OCI-LY1 (cell line): ENCODE measurements at regions not wholly inside any gene's neighbourhood (a gene's known extent, or its start where the extent isn't known, plus 50 kb on each side); places are given as distances from the start of the nearest gene placed in this dataset.

Source experiments
- H2AFZ ChIP-seq: fragments of 200-600 bp; sonication (generic), shearing (Covaris generic); 2 replicates; pipeline ENCODE4 v1.6.0; 2014; ENCODE audit warnings: antibody characterized with exemption, mild to moderate bottlenecking, low read length
- H3F3A ChIP-seq: fragments of 200-600 bp; sonication (generic), shearing (Covaris generic); 2 replicates; pipeline ENCODE4 v1.6.0; 2014; ENCODE audit warnings: mild to moderate bottlenecking, antibody characterized with exemption, low read length, moderate library complexity; ENCODE audit not compliant: insufficient read depth
- H3K27ac ChIP-seq: fragments of 200-600 bp; sonication (generic); 2 replicates; pipeline ENCODE4 v1.5.1; 2014; ENCODE audit warnings: low read length, mixed run types, mild to moderate bottlenecking, low read depth; ENCODE audit not compliant: poor library complexity, severe bottlenecking
- H3K27me3 ChIP-seq: fragments of 200-600 bp; sonication (generic); 2 replicates; pipeline ENCODE4 v1.6.0; 2014; ENCODE audit warnings: antibody characterized with exemption, mild to moderate bottlenecking, low read length, moderate library complexity; ENCODE audit not compliant: insufficient read depth
- H3K36me3 ChIP-seq: fragments of 200-600 bp; sonication (generic); 2 replicates; pipeline ENCODE4 v1.6.1; 2014; ENCODE audit warnings: mild to moderate bottlenecking, antibody characterized with exemption, low read length, moderate library complexity, mixed read lengths; ENCODE audit not compliant: insufficient read depth
- H3K4me1 ChIP-seq: fragments of 200-600 bp; sonication (generic); 2 replicates; pipeline ENCODE4 v1.5.1; 2014; ENCODE audit warnings: mild to moderate bottlenecking, low read length, moderate library complexity; ENCODE audit not compliant: insufficient read depth, severe bottlenecking
- H3K4me2 ChIP-seq: fragments of 200-600 bp; sonication (generic), shearing (Covaris generic); 2 replicates; pipeline ENCODE4 v1.6.1; 2014; ENCODE audit warnings: low read length
- H3K4me3 ChIP-seq: fragments of 200-600 bp; sonication (generic); 2 replicates; pipeline ENCODE4 v1.5.1; 2014; ENCODE audit warnings: low read length, low read depth, mild to moderate bottlenecking, mixed read lengths; ENCODE audit not compliant: poor library complexity, severe bottlenecking
- H3K79me2 ChIP-seq: fragments of 200-600 bp; shearing (Covaris generic); 2 replicates; pipeline ENCODE4 v1.6.1; 2016; ENCODE audit warnings: mixed run types, low read length, mixed read lengths; ENCODE audit not compliant: insufficient read depth
- H3K9ac ChIP-seq: fragments of 200-600 bp; sonication (generic), shearing (Covaris generic); 2 replicates; pipeline ENCODE4 v1.6.1; 2014; ENCODE audit warnings: mild to moderate bottlenecking, low read length, mixed read lengths
- H3K9me2 ChIP-seq: fragments of 200-600 bp; sonication (generic), shearing (Covaris generic); 2 replicates; pipeline ENCODE4 v1.6.1; 2014; ENCODE audit warnings: low read depth, mild to moderate bottlenecking, low read length, mixed read lengths
- H3K9me3 ChIP-seq: fragments of 200-600 bp; shearing (Covaris generic); 2 replicates; pipeline ENCODE4 v1.6.1; 2014; ENCODE audit warnings: low read length, mixed read lengths
- H4K20me1 ChIP-seq: fragments of 200-600 bp; sonication (generic), shearing (Covaris generic); 2 replicates; pipeline ENCODE4 v1.6.0; 2016; ENCODE audit warnings: mild to moderate bottlenecking, low read length; ENCODE audit not compliant: insufficient read depth
- CTCF ChIP-seq: fragments of 200-600 bp; sonication (generic), shearing (Covaris generic); IDR thresholded peaks from 2 replicates; pipeline ENCODE4 v1.5.1; 2017; ENCODE audit warnings: mild to moderate bottlenecking, antibody characterized with exemption, low read length, moderate library complexity, mixed read lengths
- EZH2 ChIP-seq: fragments of 200-600 bp; sonication (generic), shearing (Covaris generic); IDR thresholded peaks from 2 replicates; pipeline ENCODE4 v1.8.0; 2017; ENCODE audit warnings: borderline replicate concordance, mixed run types, mild to moderate bottlenecking, antibody characterized with exemption, low read length, moderate library complexity, mixed read lengths

DNA sequence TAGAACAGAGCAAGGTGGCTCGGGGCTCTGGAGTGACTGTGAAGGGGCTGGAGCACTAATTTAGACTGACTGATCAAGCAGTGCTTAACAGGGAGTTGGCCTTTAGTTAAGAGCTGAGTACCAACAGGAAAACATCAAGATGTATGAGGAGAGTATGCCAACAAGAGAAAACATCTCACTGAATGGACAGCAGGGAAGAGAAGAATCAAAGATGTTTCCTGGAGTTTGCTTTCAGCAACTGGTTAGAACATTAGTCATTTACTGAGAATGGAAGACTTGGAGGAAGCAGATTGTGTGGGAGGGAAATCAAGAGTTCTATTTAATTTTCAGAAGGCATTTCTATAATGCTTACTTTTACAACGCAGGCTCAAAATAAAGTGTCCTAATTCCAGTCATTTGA, 259.3 kb downstream of the ADAMTS20 start:
- no peak for TF ChIP-seq CTCF
- no peak for TF ChIP-seq EZH2
- no peaks in the 10 kb centered on the region for H3F3A ChIP-seq
- no peaks in the 10 kb centered on the region for H3K9me2 ChIP-seq
- H3K4me3 ChIP-seq: no peak overlapping the region
- H4K20me1 ChIP-seq: no peaks in the 10 kb centered on the region
- no peak overlapping the region for H3K9ac ChIP-seq
- H3K36me3 ChIP-seq: no peaks in the 10 kb centered on the region
- H3K4me2 ChIP-seq: no peak overlapping the region
- H2AFZ ChIP-seq: no peak overlapping the region
- H3K79me2 ChIP-seq: no peaks in the 10 kb centered on the region
- no peaks in the 10 kb centered on the region for H3K9me3 ChIP-seq
- no peak overlapping the region for H3K27ac ChIP-seq
- H3K27me3 ChIP-seq: no peaks in the 10 kb centered on the region
- no peaks in the 10 kb centered on the region for H3K4me1 ChIP-seq

- TF ChIP-seq EZH2: no peak
- no peak for TF ChIP-seq CTCF
- no peaks in the 10 kb centered on the region for H3K9me3 ChIP-seq
- H3K27me3 ChIP-seq: no peaks in the 10 kb centered on the region
- no peaks in the 10 kb centered on the region for H3K79me2 ChIP-seq
- no peak overlapping the region for H3K4me3 ChIP-seq
- H3K4me1 ChIP-seq: no peaks in the 10 kb centered on the region
- no peak overlapping the region for H3K4me2 ChIP-seq
- H3K36me3 ChIP-seq: no peaks in the 10 kb centered on the region
- H4K20me1 ChIP-seq: no peaks in the 10 kb centered on the region
- no peak overlapping the region for H3K9ac ChIP-seq
- H3K27ac ChIP-seq: no peak overlapping the region
- no peaks in the 10 kb centered on the region for H3F3A ChIP-seq
- no peaks in the 10 kb centered on the region for H3K9me2 ChIP-seq
- no peak overlapping the region for H2AFZ ChIP-seq
These were observed 260.5 kb downstream of the ADAMTS20 start for GRCh38 chr12:43291516-43291915.

DNA sequence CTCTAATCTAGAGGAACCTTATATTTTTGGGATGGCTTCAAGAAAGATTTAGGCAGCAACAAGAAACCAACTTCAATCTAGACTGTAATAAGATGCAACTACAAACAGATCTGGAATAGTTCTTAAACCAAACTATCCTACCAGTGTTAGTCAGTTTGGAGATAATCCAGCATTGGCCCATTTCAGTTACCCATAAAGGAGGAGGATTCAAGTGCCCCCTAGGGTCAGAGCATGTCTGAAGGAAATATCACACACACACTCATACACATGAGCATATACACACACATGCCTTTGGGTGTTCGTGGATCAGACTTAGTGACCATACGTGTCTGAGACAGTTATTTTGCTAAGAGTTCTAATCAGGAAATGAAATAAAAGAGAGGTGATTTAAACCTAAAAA, 261.2 kb downstream of the ADAMTS20 start:
- Histone ChIP-seq H3K27ac (no peak overlapping the region), H3K27me3 (no peaks in the 10 kb centered on the region), H3K4me3 (no peak overlapping the region), H3K9me2 (no peaks in the 10 kb centered on the region), H4K20me1 (no peaks in the 10 kb centered on the region), H3K9me3 (no peaks in the 10 kb centered on the region), H2AFZ (no peak overlapping the region), H3K79me2 (no peaks in the 10 kb centered on the region), H3F3A (no peaks in the 10 kb centered on the region), H3K4me1 (no peaks in the 10 kb centered on the region), H3K36me3 (no peaks in the 10 kb centered on the region), H3K9ac (no peak overlapping the region), H3K4me2 (no peak overlapping the region)
- no peak for TF ChIP-seq CTCF
- TF ChIP-seq EZH2: no peak
